ENCODE measurements at regions not wholly inside any gene's neighbourhood (a gene's known extent, or its start where the extent isn't known, plus 50 kb on each side); places are given as distances from the start of the nearest gene placed in this dataset.

GRCh38 chr1:234869182-234870019 lies 259.2 kb downstream of the TOMM20 start (continued):
- no peak for TF ChIP-seq REST (IDR thresholded peaks at IDR 0.05; ENCODE audit: borderline replicate concordance)
- TF ChIP-seq REST (CRISPR knock-in tag; IDR thresholded peaks at IDR 0.05; ENCODE audit: low read depth) = no peak
- no peak for TF ChIP-seq ZNF124 (CRISPR knock-in tag; IDR thresholded peaks at IDR 0.05)
- TF ChIP-seq MNT (conservative IDR thresholded peaks at IDR 0.05) = no peak
- no peak for TF ChIP-seq PHF20 (IDR thresholded peaks at IDR 0.05; ENCODE audit: partially characterized antibody)
- no peak for TF ChIP-seq ZBTB8A (IDR thresholded peaks at IDR 0.05; ENCODE audit: partially characterized antibody)
- no peak for TF ChIP-seq LCOR (CRISPR knock-in tag; IDR thresholded peaks at IDR 0.05)
- peak; percentile 81 for TF ChIP-seq JUND (IDR thresholded peaks at IDR 0.05; ENCODE audit: borderline replicate concordance, low read depth, low read length)
- TF ChIP-seq JUND (tag; IDR thresholded peaks at IDR 0.05; ENCODE audit: borderline replicate concordance, low read depth, low read length) = peak; percentile 71; the same call in 2 of the 3 replicates
- 0 out of 2 replicates have a peak, but pooled peaks have one; percentile 13 for TF ChIP-seq HCFC1 (IDR thresholded peaks at IDR 0.05; ENCODE audit: low read depth, low read length)
- peak; percentile 68 to 84 for TF ChIP-seq MLLT1 (IDR thresholded peaks at IDR 0.05)
- TF ChIP-seq PRMT5 (CRISPR knock-in tag; IDR thresholded peaks at IDR 0.05) = no peak
- peak; percentile 58 for TF ChIP-seq RBFOX2 (IDR thresholded peaks at IDR 0.05; ENCODE audit: low read depth, low read length)

All from K562 (cell line).